Ovary (tissue), 3 donors: ENCODE measurements at regions not wholly inside any gene's neighbourhood (a gene's known extent, or its start where the extent isn't known, plus 50 kb on each side); places are given as distances from the start of the nearest gene placed in this dataset.

Source experiments
- EP300 ChIP-seq: sonication (generic); formaldehyde crosslinking; IDR thresholded peaks from one replicate; pipeline ENCODE4 v1.6.1; 2017; ENCODE audit warnings: antibody characterized with exemption
- POLR2A ChIP-seq: fragments of 450-650 bp; IDR thresholded peaks from one replicate; pipeline ENCODE4 v1.6.1; 2017; ENCODE audit warnings: antibody characterized with exemption, mild to moderate bottlenecking, moderate library complexity
- TF ChIP-seq, protein P1 (sequence below), 3 donors: fragments of 450-650 bp in 2 of 3; fragments of 200-600 bp in 1 of 3; IDR thresholded peaks; one replicate each; pipeline versions ENCODE4 v1.5.1 to v1.8.0; 2016 to 2022; ENCODE audit warnings: antibody characterized with exemption in 3 of 3, mild to moderate bottlenecking in 1 of 3
- donor health status: DM: no; HTN: no; CAD: no.

DNA sequence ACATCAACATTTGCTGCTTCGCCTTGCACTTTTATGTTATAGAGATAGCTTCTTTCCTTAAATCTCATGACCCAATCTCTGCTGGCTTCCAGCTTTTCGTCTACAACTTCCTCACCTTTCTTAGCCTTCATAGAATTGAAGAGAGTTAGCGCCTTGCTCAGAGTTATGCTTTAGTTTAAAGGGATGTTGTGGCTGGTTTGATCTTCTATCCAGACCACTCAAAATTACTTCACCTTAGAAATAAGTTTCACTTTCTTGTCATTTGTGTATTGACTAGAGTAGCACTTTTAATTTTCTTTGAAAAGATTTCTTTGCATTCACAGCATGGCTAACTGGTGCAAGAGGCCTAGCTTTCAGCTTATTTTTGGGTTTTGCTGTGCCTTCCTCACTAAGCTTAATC, 414.2 kb downstream of the ZNF608 start:
- TF ChIP-seq POLR2A (no peak), EP300 (no peak)
- TF ChIP-seq, protein P1, sequence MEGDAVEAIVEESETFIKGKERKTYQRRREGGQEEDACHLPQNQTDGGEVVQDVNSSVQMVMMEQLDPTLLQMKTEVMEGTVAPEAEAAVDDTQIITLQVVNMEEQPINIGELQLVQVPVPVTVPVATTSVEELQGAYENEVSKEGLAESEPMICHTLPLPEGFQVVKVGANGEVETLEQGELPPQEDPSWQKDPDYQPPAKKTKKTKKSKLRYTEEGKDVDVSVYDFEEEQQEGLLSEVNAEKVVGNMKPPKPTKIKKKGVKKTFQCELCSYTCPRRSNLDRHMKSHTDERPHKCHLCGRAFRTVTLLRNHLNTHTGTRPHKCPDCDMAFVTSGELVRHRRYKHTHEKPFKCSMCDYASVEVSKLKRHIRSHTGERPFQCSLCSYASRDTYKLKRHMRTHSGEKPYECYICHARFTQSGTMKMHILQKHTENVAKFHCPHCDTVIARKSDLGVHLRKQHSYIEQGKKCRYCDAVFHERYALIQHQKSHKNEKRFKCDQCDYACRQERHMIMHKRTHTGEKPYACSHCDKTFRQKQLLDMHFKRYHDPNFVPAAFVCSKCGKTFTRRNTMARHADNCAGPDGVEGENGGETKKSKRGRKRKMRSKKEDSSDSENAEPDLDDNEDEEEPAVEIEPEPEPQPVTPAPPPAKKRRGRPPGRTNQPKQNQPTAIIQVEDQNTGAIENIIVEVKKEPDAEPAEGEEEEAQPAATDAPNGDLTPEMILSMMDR (IDR thresholded peaks at IDR 0.05), result no peak
